ENCODE measurements at regions not wholly inside any gene's neighbourhood (a gene's known extent, or its start where the extent isn't known, plus 50 kb on each side); places are given as distances from the start of the nearest gene placed in this dataset.

- no peaks in the 10 kb centered on the region for H3K9me3 ChIP-seq
- H3K27ac ChIP-seq: no peak overlapping the region
- no peaks in the 10 kb centered on the region for H3K27me3 ChIP-seq
- no peak overlapping the region for H3K9ac ChIP-seq (ENCODE audit: low read depth in 2 of 2, low read length in 2 of 2)
- no peaks in the 10 kb centered on the region for H3K36me3 ChIP-seq
- no peak for TF ChIP-seq CTCF (IDR thresholded peaks at IDR 0.05)
- H3K4me1 ChIP-seq: peaks cover 4% of the 10 kb centered on the region
- intact Hi-C loops (cut with DNase I): no loop called here
- H3K4me3 ChIP-seq: no peak overlapping the region
- DNase-seq: no peak
Observed at GRCh38 chr4:18980516-18981233, 959.1 kb upstream of the LCORL start.

GRCh38 chr4:18976884-18977283 lies 955.3 kb upstream of the LCORL start:
- Histone ChIP-seq H3K9ac (ENCODE audit: low read depth in 2 of 2, low read length in 2 of 2) (no peak overlapping the region), H3K27ac (no peak overlapping the region), H3K4me3 (no peak overlapping the region), H3K9me3 (no peaks in the 10 kb centered on the region), H3K27me3 (no peaks in the 10 kb centered on the region), H3K36me3 (no peaks in the 10 kb centered on the region), H3K4me1 (peaks cover 4% of the 10 kb centered on the region)
- no peak for DNase-seq
- intact Hi-C loops (cut with DNase I): no loop called here
- TF ChIP-seq CTCF (IDR thresholded peaks at IDR 0.05): no peak

GRCh38 chr4:18975916-18976808 lies 954.6 kb upstream of the LCORL start:
- no peaks in the 10 kb centered on the region for H3K27me3 ChIP-seq
- peaks cover 4% of the 10 kb centered on the region for H3K4me1 ChIP-seq
- intact Hi-C loops (cut with DNase I): no loop called here
- no peak overlapping the region for H3K9ac ChIP-seq (ENCODE audit: low read depth in 2 of 2, low read length in 2 of 2)
- no peak overlapping the region for H3K4me3 ChIP-seq
- H3K36me3 ChIP-seq: no peaks in the 10 kb centered on the region
- no peak for TF ChIP-seq CTCF (IDR thresholded peaks at IDR 0.05)
- H3K27ac ChIP-seq: no peak overlapping the region
- no peaks in the 10 kb centered on the region for H3K9me3 ChIP-seq
- no peak for DNase-seq

- Histone ChIP-seq H3K4me3 (no peak overlapping the region), H3K27me3 (no peaks in the 10 kb centered on the region), H3K27ac (no peak overlapping the region), H3K36me3 (no peaks in the 10 kb centered on the region), H3K9ac (ENCODE audit: low read depth in 2 of 2, low read length in 2 of 2) (no peak overlapping the region), H3K4me1 (peaks cover 4% of the 10 kb centered on the region), H3K9me3 (no peaks in the 10 kb centered on the region)
- DNase-seq: no peak
- intact Hi-C loops (cut with DNase I): no loop called here
- TF ChIP-seq CTCF (IDR thresholded peaks at IDR 0.05): no peak
Observed at GRCh38 chr4:18973296-18973695, 951.7 kb upstream of the LCORL start.

- no peak overlapping the region for H3K27ac ChIP-seq
Observed at GRCh38 chr4:18961879-18962278, 940.3 kb upstream of the LCORL start.

More at GRCh38 chr4:18961879-18962278, 940.3 kb upstream of the LCORL start:
- no peak for DNase-seq
- Histone ChIP-seq H3K4me1 (no peaks in the 10 kb centered on the region), H3K9ac (ENCODE audit: low read depth in 2 of 2, low read length in 2 of 2) (no peak overlapping the region), H3K36me3 (no peaks in the 10 kb centered on the region), H3K9me3 (no peaks in the 10 kb centered on the region), H3K27me3 (no peaks in the 10 kb centered on the region), H3K4me3 (no peak overlapping the region)
- TF ChIP-seq CTCF (IDR thresholded peaks at IDR 0.05): no peak
- intact Hi-C loops (cut with DNase I): no loop called here

All from colonic mucosa (tissue), 4 donors.